SHP77 (cell line): ENCODE measurements at regions not wholly inside any gene's neighbourhood (a gene's known extent, or its start where the extent isn't known, plus 50 kb on each side); places are given as distances from the start of the nearest gene placed in this dataset.
"Not testable (repeated sequence)": the region's sequence is repeated elsewhere in the genome, so short reads cannot be mapped to it uniquely, and the experiment has no call there.

Experiments
- DNase-seq, 2 experiments: peaks; one replicate each; lab custom pipeline; 2025; lab: John Stamatoyannopoulos, UW

DNA sequence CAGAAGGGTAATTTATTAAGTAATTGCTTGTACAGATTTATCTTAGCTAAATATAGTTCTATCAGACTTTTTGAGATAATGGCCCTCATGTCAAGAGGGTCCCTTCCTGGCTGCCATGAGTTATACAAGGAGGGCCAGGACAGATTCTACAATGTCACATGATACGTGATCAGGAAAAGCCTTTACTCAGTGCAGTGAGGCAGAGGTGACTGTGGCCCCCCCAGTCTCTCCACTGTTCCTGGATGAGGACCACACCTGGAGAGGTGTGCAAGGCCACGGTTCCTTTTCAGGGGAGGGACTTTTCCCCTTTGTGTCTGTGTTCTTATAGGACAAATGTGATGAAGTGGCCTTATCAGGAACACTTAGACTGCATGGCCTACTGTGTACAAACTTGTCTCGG is 54.3 kb upstream of the LRCH1 start:
- DNase-seq = no peak

- DNase-seq = no peak
Observed at GRCh38 chr13:46496086-46496485, 56.9 kb upstream of the LRCH1 start.

- DNase-seq = no peak
Observed at GRCh38 chr13:46495651-46496050, 57.3 kb upstream of the LRCH1 start.

DNA sequence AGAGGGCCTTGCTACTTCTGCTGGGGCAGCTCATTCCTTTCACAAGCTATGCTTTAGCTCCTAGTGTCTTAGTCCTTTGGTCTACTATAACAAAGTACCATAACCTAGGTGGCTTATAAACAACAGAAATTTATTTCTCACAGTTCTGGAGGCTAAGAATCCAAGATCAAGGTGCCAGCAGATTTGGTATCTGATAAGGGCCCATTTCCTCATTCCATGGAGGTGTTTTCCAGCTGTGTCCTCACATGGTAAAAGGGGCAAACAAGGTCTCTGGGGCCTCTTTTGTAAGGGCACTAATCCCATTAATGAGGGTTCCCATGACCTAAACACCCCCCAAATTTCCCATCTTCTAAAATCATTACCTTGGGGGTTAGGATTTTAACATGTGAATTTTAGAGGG is 57.9 kb upstream of the LRCH1 start:
- no peak for DNase-seq

- peak in 1 of 2 experiments; percentile 4 for DNase-seq
Observed at GRCh38 chr13:46492946-46493345, 60.0 kb upstream of the LRCH1 start.

- no peak for DNase-seq
Observed at GRCh38 chr13:46491641-46492040, 61.3 kb upstream of the LRCH1 start.

DNA sequence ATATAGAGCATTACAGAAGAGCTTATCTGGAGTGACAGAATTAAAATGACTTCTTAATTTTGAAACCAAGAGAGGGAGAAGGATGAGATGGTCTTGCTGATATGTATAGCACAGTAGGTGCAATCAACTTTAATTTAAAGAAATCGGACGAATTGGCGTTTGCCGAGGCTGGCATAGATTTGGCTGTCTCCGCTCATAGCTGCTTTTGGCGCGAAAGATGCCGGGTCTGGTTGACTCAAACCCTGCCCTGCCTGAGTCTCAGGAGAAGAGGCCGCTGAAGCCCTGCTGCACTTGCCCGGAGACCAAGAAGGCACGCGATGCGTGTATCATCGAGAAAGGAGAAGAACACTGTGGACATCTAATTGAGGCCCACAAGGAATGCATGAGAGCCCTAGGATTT is 62.3 kb upstream of the LRCH1 start:
- not testable (repeated sequence) for DNase-seq

- no peak for DNase-seq
Observed at GRCh38 chr13:46490129-46490528, 62.8 kb upstream of the LRCH1 start.

DNA sequence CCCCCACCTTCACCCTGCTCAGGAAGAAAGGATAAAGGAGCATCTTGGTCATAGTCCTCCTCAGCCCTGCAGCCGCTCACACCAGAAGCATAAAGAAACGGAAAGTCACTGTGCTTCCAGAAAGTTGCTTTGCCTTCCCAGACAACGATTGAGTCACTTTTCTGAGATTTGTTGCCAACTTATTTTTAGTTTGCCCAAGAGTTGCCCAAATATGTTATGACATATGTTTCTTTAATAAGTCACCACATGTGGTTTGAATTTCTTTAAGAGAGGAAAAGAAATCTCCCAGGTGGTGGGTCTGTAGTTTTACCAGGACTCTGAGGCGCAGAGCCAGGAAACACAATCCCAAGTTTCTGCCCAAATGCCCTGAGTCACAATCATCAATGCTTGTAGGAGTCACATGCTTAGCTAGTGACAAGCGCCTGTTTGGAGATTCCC is 63.4 kb upstream of the LRCH1 start:
- no peak for DNase-seq

GRCh38 chr13:46487748-46488147 is 65.2 kb upstream of the LRCH1 start:
- no peak for DNase-seq

DNA sequence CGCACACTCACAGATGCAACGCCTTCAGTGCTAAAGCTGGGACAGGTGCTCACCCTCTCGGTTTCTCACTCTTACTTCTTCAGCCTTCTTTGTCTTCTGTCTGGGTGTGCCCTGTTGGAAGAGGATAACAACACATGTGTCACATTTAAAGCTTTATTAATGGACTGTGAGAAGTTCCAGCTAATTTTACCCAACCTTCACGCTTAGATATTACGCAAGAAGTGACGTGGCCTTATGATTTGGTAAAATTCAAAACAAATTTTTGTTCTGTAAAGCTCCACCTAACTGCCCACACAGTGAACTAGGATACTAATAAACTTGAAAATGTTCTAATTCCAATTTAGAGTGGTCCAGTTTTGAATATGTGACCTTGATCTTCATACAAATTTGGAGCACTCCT is 66.7 kb upstream of the LRCH1 start:
- no peak for DNase-seq

DNA sequence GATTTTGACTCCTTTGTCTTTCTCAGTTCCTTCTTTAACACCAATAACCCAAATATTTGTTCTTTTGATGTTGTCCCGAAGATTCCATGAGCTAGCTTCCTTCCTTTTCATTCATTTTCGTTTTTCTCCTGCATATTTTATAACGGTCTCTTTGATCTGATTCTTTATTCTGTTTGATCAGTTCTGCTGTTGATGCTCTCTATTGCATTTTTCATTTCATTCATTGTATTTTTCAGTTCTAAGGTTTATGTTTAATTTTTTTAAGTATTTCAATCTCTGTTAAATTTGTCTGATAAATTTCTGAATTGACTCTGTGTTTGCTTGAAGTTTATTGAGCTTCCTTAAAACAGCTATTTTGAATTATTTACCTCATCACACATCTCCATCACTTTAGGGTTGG is 68.4 kb upstream of the LRCH1 start:
- no peak for DNase-seq

GRCh38 chr13:46481166-46481565 is 71.8 kb upstream of the LRCH1 start:
- no peak for DNase-seq

GRCh38 chr13:46480131-46480530 is 72.8 kb upstream of the LRCH1 start:
- DNase-seq = no peak

- no peak for DNase-seq
Observed at GRCh38 chr13:46479691-46480090, 73.3 kb upstream of the LRCH1 start.

- no peak for DNase-seq
Observed at GRCh38 chr13:46479283-46479682, 73.7 kb upstream of the LRCH1 start.

GRCh38 chr13:46478651-46479050 is 74.3 kb upstream of the LRCH1 start:
- DNase-seq = no peak

DNA sequence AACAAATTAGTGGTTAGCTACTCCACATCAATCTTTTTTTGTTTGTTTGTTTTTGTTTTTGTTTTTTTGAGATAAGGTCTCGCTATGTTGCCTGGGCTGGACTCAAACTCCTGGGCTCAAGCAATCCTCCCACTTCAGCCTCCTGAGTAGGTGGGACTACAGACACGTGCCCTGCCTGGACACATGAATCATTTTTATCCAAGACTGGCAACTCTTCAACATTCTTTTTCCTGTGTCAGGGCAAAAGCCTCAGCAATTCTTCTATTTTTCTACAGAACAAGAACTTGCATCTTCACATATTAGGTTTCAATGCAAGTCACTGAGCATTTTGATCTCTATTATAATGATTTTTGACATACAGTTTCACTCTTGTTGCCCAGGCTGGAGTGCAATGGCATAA is 76.8 kb upstream of the LRCH1 start:
- no peak for DNase-seq

DNA sequence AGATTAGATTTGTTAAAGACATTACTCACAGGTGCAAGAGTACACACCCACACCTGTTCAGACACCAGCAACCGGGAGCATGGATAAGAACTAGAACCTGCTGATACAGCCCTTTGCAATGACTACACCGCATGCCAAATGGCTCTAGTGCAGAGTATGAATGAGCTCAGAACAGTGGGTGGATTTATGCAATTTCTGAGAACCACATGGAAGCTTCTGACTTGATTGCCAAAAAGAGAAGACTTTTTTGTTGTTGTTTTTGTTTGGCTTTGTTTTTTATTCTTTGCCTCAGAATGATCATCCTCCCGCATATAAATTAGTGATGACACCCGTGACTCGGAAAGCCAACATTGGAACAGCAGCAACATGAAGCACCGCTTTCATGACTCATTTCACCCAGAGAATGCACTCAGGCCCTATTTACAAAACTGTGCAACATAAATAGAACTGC is 77.4 kb upstream of the LRCH1 start:
- no peak for DNase-seq

- no peak for DNase-seq
Observed at GRCh38 chr13:46473806-46474205, 79.2 kb upstream of the LRCH1 start.

DNA sequence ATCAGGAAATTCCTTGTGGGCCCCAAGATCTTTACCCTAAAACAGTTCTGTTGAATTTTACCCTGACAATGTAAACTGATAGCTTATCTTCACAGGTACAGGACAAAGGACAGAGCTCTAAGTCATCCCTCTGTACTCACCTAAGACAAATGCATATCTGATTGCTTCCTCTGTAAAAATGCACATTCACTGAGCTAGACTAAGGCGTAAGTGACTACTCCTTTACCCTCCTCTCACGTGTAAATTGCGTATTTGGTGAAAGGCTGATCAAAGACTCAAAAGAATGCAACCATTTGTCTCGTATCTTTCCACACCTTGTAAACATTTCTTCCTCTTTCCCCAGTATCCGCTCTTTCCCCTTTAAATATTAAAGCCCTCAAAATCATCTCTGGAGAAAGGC is 80.6 kb upstream of the LRCH1 start:
- DNase-seq = no peak

DNA sequence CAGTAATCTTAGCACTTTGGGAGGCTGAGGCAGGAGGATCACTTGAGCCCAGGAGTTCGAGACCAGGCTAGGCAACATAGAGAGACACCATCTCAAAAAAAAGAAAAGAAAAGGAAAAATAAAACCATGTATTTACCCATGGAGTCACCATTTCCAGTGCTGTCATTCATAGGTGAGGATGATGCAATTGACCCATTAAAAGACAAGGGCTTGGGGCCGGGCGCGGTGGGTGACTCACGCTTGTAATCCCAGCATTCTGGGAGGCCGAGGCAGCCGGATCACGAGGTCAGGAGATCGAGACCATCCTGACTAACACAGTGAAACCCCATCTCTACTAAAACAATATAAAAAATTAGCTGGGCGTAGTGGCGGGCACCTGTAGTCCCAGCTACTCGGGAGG is 82.6 kb upstream of the RUBCNL start:
- DNase-seq = not testable (repeated sequence)

DNA sequence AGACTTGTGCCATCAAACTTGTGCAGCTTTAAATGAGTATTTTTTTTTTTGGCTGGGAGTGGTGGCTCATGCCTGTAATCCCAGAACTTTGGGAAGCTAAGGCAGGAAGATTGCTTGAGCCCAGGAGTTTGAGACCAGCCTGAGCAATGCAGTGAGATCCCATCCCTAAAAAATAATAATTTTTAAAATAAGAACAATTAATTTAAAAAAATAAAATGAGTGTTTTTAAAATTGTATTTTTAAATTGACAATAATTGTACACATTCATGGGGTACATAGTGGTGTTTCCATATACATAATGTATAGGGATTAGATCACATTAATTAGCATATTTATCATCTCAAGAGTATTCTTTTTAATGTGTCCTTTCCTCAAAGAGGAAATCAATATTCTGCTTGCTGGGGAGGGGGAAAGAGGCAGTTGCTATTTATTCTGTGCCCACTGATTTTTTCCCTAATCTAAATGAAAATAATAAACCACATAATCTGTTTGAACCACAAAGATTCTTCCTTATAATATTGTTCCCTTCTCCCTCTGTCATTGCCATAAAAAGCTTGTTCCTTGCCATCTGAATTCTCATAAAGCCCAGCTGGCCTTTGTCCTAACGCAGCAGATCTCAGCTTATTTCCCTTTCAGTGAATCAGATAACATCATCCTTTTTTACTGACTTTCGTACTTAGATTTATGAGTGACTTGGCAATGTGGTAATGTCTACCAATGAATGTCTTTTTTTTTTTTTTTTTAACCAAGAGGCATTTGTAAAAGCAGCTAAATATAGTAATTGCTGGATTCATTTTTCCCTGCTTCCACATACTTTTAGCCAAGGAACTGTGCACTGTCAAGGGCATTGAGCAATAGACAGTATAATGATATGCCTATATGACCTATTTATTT is 81.8 kb upstream of the RUBCNL start:
- no peak for DNase-seq

- DNase-seq = not testable (repeated sequence)
Observed at GRCh38 chr13:46467694-46468093, 80.6 kb upstream of the RUBCNL start.
